ENCODE measurements at regions not wholly inside any gene's neighbourhood (a gene's known extent, or its start where the extent isn't known, plus 50 kb on each side); places are given as distances from the start of the nearest gene placed in this dataset.

GRCh38 chr2:100655446-100655845 is 92.7 kb downstream of the PDCL3 start:
- intact Hi-C loops (cut with micrococcal nuclease), result no loop called here
- POLR2A ChIA-PET, result no interaction called here
- no peak for FAIRE-seq

DNA sequence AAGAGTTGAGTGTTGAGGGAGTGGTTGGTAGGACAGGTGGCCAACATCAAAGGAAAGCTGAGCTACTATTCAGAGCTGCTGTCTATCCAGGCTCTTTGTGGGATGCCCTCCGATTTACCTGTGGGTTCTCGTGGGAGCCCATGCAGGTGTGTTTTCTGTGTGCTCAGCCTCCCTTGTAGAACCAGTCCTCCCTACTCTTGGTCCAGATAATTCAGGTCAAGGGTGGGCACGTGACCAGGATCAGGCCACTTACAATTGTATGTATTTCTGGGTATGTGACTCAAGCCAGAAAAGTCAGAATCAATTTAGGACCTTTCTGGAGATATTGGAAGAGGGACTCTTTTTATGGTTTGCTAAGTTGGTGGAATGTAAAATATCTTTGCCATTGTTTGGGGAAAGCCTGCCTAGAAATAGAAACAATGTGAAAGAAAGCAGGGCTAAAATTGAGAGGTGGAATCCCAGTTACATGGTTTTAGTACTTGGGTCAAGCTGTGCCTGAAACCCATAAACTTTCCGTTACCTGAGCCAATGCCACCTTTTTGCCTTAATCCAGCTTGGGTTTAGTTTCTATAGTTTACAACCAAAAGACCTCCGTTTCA is 93.2 kb downstream of the PDCL3 start:
- Histone ChIP-seq H3K9me3 (replicated peaks; ENCODE audit: control insufficient read depth, insufficient read depth, low read length) (no peaks in the 10 kb centered on the region), H3K27ac (ENCODE audit: insufficient read depth, low read depth, low read length) (no peak overlapping the region), H3K36me3 (ENCODE audit: control insufficient read depth in 2 of 2, extremely low read depth in 1 of 2, insufficient read depth in 2 of 2, low read length in 2 of 2) (no peaks in the 10 kb centered on the region), H3K4me1 (ENCODE audit: control insufficient read depth, extremely low read depth, insufficient read depth, low read length) (no peaks in the 10 kb centered on the region), H3K9ac (replicated peaks; ENCODE audit: extremely low read depth, insufficient read depth, low read length) (no peak overlapping the region), H3K4me3 (replicated peaks in 1 of 3; ENCODE audit: insufficient read depth in 1 of 3, low read depth in 1 of 3, low read length in 3 of 3) (no peak overlapping the region), H3K4me2 (ENCODE audit: insufficient read depth, low read length) (no peak overlapping the region), H4K20me1 (replicated peaks; ENCODE audit: control insufficient read depth, extremely low read depth, insufficient read depth, low read length) (no peaks in the 10 kb centered on the region), H2AFZ (ENCODE audit: low read depth, low read length) (no peak overlapping the region), H3K9me1 (replicated peaks; ENCODE audit: control insufficient read depth, extremely low read depth, insufficient read depth, low read length) (no peaks in the 10 kb centered on the region), H3K79me2 (ENCODE audit: control insufficient read depth, insufficient read depth, low read length) (no peaks in the 10 kb centered on the region), H3K27me3 (ENCODE audit: control insufficient read depth in 2 of 2, insufficient read depth in 2 of 2, low read length in 2 of 2) (peaks cover 5 to 6% of the 10 kb centered on the region in 2 experiments)
- no peak for TF ChIP-seq EZH2 (IDR thresholded peaks at IDR 0.05; ENCODE audit: borderline replicate concordance, low read depth, low read length, severe bottlenecking)
- TF ChIP-seq POLR2A (IDR thresholded peaks at IDR 0.05; ENCODE audit: low read depth, low read length), result no peak
- TF ChIP-seq, protein P1, sequence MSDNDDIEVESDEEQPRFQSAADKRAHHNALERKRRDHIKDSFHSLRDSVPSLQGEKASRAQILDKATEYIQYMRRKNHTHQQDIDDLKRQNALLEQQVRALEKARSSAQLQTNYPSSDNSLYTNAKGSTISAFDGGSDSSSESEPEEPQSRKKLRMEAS (IDR thresholded peaks at IDR 0.05; ENCODE audit: insufficient read depth, insufficient read length), result no peak
- TF ChIP-seq, protein P2, sequence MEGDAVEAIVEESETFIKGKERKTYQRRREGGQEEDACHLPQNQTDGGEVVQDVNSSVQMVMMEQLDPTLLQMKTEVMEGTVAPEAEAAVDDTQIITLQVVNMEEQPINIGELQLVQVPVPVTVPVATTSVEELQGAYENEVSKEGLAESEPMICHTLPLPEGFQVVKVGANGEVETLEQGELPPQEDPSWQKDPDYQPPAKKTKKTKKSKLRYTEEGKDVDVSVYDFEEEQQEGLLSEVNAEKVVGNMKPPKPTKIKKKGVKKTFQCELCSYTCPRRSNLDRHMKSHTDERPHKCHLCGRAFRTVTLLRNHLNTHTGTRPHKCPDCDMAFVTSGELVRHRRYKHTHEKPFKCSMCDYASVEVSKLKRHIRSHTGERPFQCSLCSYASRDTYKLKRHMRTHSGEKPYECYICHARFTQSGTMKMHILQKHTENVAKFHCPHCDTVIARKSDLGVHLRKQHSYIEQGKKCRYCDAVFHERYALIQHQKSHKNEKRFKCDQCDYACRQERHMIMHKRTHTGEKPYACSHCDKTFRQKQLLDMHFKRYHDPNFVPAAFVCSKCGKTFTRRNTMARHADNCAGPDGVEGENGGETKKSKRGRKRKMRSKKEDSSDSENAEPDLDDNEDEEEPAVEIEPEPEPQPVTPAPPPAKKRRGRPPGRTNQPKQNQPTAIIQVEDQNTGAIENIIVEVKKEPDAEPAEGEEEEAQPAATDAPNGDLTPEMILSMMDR (IDR thresholded peaks at IDR 0.05; ENCODE audit: extremely low read depth in 1 of 2, insufficient read depth in 1 of 2, low read depth in 1 of 2, low read length in 2 of 2), result no peak
- no peak for TF ChIP-seq JUN (IDR thresholded peaks at IDR 0.05; ENCODE audit: borderline replicate concordance, insufficient read depth, insufficient read length, low read depth)
- no peak for TF ChIP-seq MYC (IDR thresholded peaks at IDR 0.05; ENCODE audit: low read depth, low read length)
- no peak for TF ChIP-seq GATA2 (IDR thresholded peaks at IDR 0.05; ENCODE audit: insufficient read depth, insufficient read length, low read depth, low read length)
- TF ChIP-seq FOS (IDR thresholded peaks at IDR 0.05; ENCODE audit: borderline replicate concordance, insufficient read depth, low read length), result no peak
- no peak for TF ChIP-seq POLR2AphosphoS5 (IDR thresholded peaks at IDR 0.05; ENCODE audit: insufficient read depth, low read depth, low read length)
- FAIRE-seq (no peak), DNase-seq (ENCODE audit: low read depth, low spot score) (no peak)
- ChIA-PET POLR2A (no interaction called here), CTCF (no interaction called here)
- dilution Hi-C loops (cut with MboI; ENCODE audit: extremely low pct_ligation_motif_present, low sequenced_read_pairs), result no loop called here
- intact Hi-C loops (cut with micrococcal nuclease), result no loop called here
- no TSS peak for BruUV-seq (replicated peaks)

More at GRCh38 chr2:100655446-100655845, 92.7 kb downstream of the PDCL3 start:
- CTCF ChIA-PET, result no interaction called here
- no peak for DNase-seq (ENCODE audit: low read depth, low spot score)
- TF ChIP-seq FOS (IDR thresholded peaks at IDR 0.05; ENCODE audit: borderline replicate concordance, insufficient read depth, low read length) (no peak), GATA2 (IDR thresholded peaks at IDR 0.05; ENCODE audit: insufficient read depth, insufficient read length, low read depth, low read length) (no peak)
- dilution Hi-C loops (cut with MboI; ENCODE audit: extremely low pct_ligation_motif_present, low sequenced_read_pairs), result no loop called here
- no peak overlapping the region for H3K4me3 ChIP-seq (replicated peaks in 1 of 3; ENCODE audit: insufficient read depth in 1 of 3, low read depth in 1 of 3, low read length in 3 of 3)
- H4K20me1 ChIP-seq (replicated peaks; ENCODE audit: control insufficient read depth, extremely low read depth, insufficient read depth, low read length), result no peaks in the 10 kb centered on the region
- H3K9ac ChIP-seq (replicated peaks; ENCODE audit: extremely low read depth, insufficient read depth, low read length), result no peak overlapping the region
- no peak overlapping the region for H3K27ac ChIP-seq (ENCODE audit: insufficient read depth, low read depth, low read length)
- no peak overlapping the region for H2AFZ ChIP-seq (ENCODE audit: low read depth, low read length)
- H3K4me2 ChIP-seq (ENCODE audit: insufficient read depth, low read length), result no peak overlapping the region
- H3K4me1 ChIP-seq (ENCODE audit: control insufficient read depth, extremely low read depth, insufficient read depth, low read length), result no peaks in the 10 kb centered on the region
- H3K79me2 ChIP-seq (ENCODE audit: control insufficient read depth, insufficient read depth, low read length), result no peaks in the 10 kb centered on the region
- H3K27me3 ChIP-seq (ENCODE audit: control insufficient read depth in 2 of 2, insufficient read depth in 2 of 2, low read length in 2 of 2), result peaks cover 5 to 7% of the 10 kb centered on the region in 2 experiments
- no peaks in the 10 kb centered on the region for H3K9me3 ChIP-seq (replicated peaks; ENCODE audit: control insufficient read depth, insufficient read depth, low read length)
- H3K9me1 ChIP-seq (replicated peaks; ENCODE audit: control insufficient read depth, extremely low read depth, insufficient read depth, low read length), result no peaks in the 10 kb centered on the region
- no TSS peak for BruUV-seq (replicated peaks)
- H3K36me3 ChIP-seq (ENCODE audit: control insufficient read depth in 2 of 2, extremely low read depth in 1 of 2, insufficient read depth in 2 of 2, low read length in 2 of 2), result no peaks in the 10 kb centered on the region
